Naive B cell (primary cell): ENCODE measurements at regions not wholly inside any gene's neighbourhood (a gene's known extent, or its start where the extent isn't known, plus 50 kb on each side); places are given as distances from the start of the nearest gene placed in this dataset.

Experiments used
- ATAC-seq, 2 donors: fragments of 150-1000 bp; cut with Tn5 transposase; 2 replicates each; pipeline ENCODE4 v1.10.0; 2021; ENCODE audit warnings: low read depth in 2 of 2, mild to moderate bottlenecking in 2 of 2, moderate library complexity in 2 of 2
- DNase-seq: peaks from one replicate; pipeline ENCODE4 v3.0.0; 2022
- H3K27ac Mint-ChIP-seq, 6 donors: one replicate each; pipeline ENCODE4 v1.8.0; 2020 to 2022; ENCODE audit warnings: mild to moderate bottlenecking in 6 of 6, mixed read lengths in 6 of 6, moderate library complexity in 5 of 6, inconsistent platforms in 2 of 6
- H3K27me3 Mint-ChIP-seq, 3 donors: one replicate each; pipeline ENCODE4 v1.8.0; 2021 to 2022; ENCODE audit warnings: mixed read lengths in 3 of 3, mild to moderate bottlenecking in 1 of 3
- H3K36me3 Mint-ChIP-seq, 2 donors: one replicate each; pipeline ENCODE4 v1.8.0; 2020 to 2022; ENCODE audit warnings: mixed read lengths in 2 of 2, inconsistent platforms in 1 of 2, mild to moderate bottlenecking in 1 of 2
- H3K4me1 Mint-ChIP-seq, 3 donors: one replicate each; pipeline ENCODE4 v1.8.0; 2020 to 2022; ENCODE audit warnings: mixed read lengths in 3 of 3, inconsistent platforms in 1 of 3, mild to moderate bottlenecking in 1 of 3, moderate library complexity in 1 of 3
- H3K4me3 Mint-ChIP-seq, 8 donors: one replicate each; pipeline ENCODE4 v1.8.0; 2020 to 2022; ENCODE audit warnings: mild to moderate bottlenecking in 8 of 8, mixed read lengths in 8 of 8, moderate library complexity in 8 of 8, inconsistent platforms in 2 of 8
- H3K9me3 Mint-ChIP-seq, 7 donors: one replicate each; pipeline ENCODE4 v1.8.0; 2020 to 2022; ENCODE audit warnings: mixed read lengths in 7 of 7, mild to moderate bottlenecking in 5 of 7, inconsistent platforms in 2 of 7, moderate library complexity in 1 of 7

GRCh38 chr13:83377491-83377890, 504.8 kb downstream of the SLITRK1 start:
- Mint-ChIP-seq H3K9me3 (peaks cover 3 to 16% (median 7%) of the 10 kb centered on the region in 7 donors), H3K4me1 (no peaks in the 10 kb centered on the region), H3K27ac (no peak overlapping the region), H3K27me3 (no peaks in the 10 kb centered on the region), H3K36me3 (no peaks in the 10 kb centered on the region), H3K4me3 (no peak overlapping the region)
- ATAC-seq (no peak), DNase-seq (no peak)

GRCh38 chr13:83372786-83373185, 509.5 kb downstream of the SLITRK1 start:
- H3K4me3 Mint-ChIP-seq = no peak overlapping the region
- no peaks in the 10 kb centered on the region for H3K4me1 Mint-ChIP-seq
- H3K27me3 Mint-ChIP-seq = no peaks in the 10 kb centered on the region
- no peaks in the 10 kb centered on the region for H3K36me3 Mint-ChIP-seq
- peaks cover 6 to 18% (median 9%) of the 10 kb centered on the region in 7 donors for H3K9me3 Mint-ChIP-seq
- no peak for ATAC-seq
- DNase-seq = no peak
- H3K27ac Mint-ChIP-seq = no peak overlapping the region

- Mint-ChIP-seq H3K9me3 (peaks cover 0 to 7% (median 5%) of the 10 kb centered on the region in 7 donors), H3K27ac (no peak overlapping the region), H3K4me1 (no peaks in the 10 kb centered on the region), H3K27me3 (no peaks in the 10 kb centered on the region), H3K36me3 (no peaks in the 10 kb centered on the region), H3K4me3 (no peak overlapping the region)
- no peak for DNase-seq
- no peak for ATAC-seq
Measured at GRCh38 chr13:83365723-83366122, 516.6 kb downstream of the SLITRK1 start.

GRCh38 chr13:83355041-83355440, 527.2 kb downstream of the SLITRK1 start:
- DNase-seq = no peak
- ATAC-seq = no peak
- Mint-ChIP-seq H3K4me3 (no peak overlapping the region), H3K27me3 (no peaks in the 10 kb centered on the region), H3K9me3 (peaks cover 0 to 8% (median 3%) of the 10 kb centered on the region in 7 donors), H3K27ac (no peak overlapping the region), H3K4me1 (no peaks in the 10 kb centered on the region), H3K36me3 (no peaks in the 10 kb centered on the region)

- DNase-seq = no peak
- H3K27ac Mint-ChIP-seq = no peak overlapping the region
- ATAC-seq = no peak
- H3K27me3 Mint-ChIP-seq = no peaks in the 10 kb centered on the region
- no peaks in the 10 kb centered on the region for H3K4me1 Mint-ChIP-seq
- H3K9me3 Mint-ChIP-seq = peaks cover 0 to 8% (median 2%) of the 10 kb centered on the region in 7 donors
- H3K4me3 Mint-ChIP-seq = no peak overlapping the region
- no peaks in the 10 kb centered on the region for H3K36me3 Mint-ChIP-seq
Measured at GRCh38 chr13:83352391-83352790, 529.9 kb downstream of the SLITRK1 start.

- peaks cover 0 to 11% (median 3%) of the 10 kb centered on the region in 7 donors for H3K9me3 Mint-ChIP-seq
- no peak overlapping the region for H3K27ac Mint-ChIP-seq
- no peaks in the 10 kb centered on the region for H3K4me1 Mint-ChIP-seq
- ATAC-seq = no peak
- no peak for DNase-seq
- H3K36me3 Mint-ChIP-seq = no peaks in the 10 kb centered on the region
- no peak overlapping the region for H3K4me3 Mint-ChIP-seq
- no peaks in the 10 kb centered on the region for H3K27me3 Mint-ChIP-seq
Measured at GRCh38 chr13:83350569-83350968, 531.7 kb downstream of the SLITRK1 start.

- Mint-ChIP-seq H3K27ac (no peak overlapping the region), H3K9me3 (peaks cover 0 to 29% (median 11%) of the 10 kb centered on the region in 7 donors)
- no peak for ATAC-seq
Measured at GRCh38 chr13:83344518-83344917, 537.8 kb downstream of the SLITRK1 start.

GRCh38 chr13:83340170-83340569, 542.1 kb downstream of the SLITRK1 start:
- Mint-ChIP-seq H3K4me1 (no peaks in the 10 kb centered on the region), H3K27me3 (no peaks in the 10 kb centered on the region), H3K36me3 (no peaks in the 10 kb centered on the region), H3K4me3 (no peak overlapping the region), H3K9me3 (peaks cover 0 to 23% (median 7%) of the 10 kb centered on the region in 7 donors), H3K27ac (no peak overlapping the region)
- no peak for DNase-seq
- no peak for ATAC-seq

More at GRCh38 chr13:83344518-83344917, 537.8 kb downstream of the SLITRK1 start:
- Mint-ChIP-seq H3K27me3 (no peaks in the 10 kb centered on the region), H3K4me1 (no peaks in the 10 kb centered on the region), H3K4me3 (no peak overlapping the region), H3K36me3 (no peaks in the 10 kb centered on the region)
- DNase-seq = no peak

GRCh38 chr13:83333614-83334388, 548.5 kb downstream of the SLITRK1 start:
- H3K4me3 Mint-ChIP-seq = no peak overlapping the region
- DNase-seq = no peak
- no peaks in the 10 kb centered on the region for H3K36me3 Mint-ChIP-seq

GRCh38 chr13:83332751-83333150, 549.5 kb downstream of the SLITRK1 start:
- no peak for ATAC-seq
- H3K9me3 Mint-ChIP-seq = peaks cover 2 to 10% (median 5%) of the 10 kb centered on the region in 7 donors
- H3K27ac Mint-ChIP-seq = no peak overlapping the region
- no peaks in the 10 kb centered on the region for H3K4me1 Mint-ChIP-seq
- no peak overlapping the region for H3K4me3 Mint-ChIP-seq
- no peaks in the 10 kb centered on the region for H3K27me3 Mint-ChIP-seq
- no peak for DNase-seq
- no peaks in the 10 kb centered on the region for H3K36me3 Mint-ChIP-seq

More at GRCh38 chr13:83333614-83334388, 548.5 kb downstream of the SLITRK1 start:
- Mint-ChIP-seq H3K27me3 (no peaks in the 10 kb centered on the region), H3K4me1 (no peaks in the 10 kb centered on the region), H3K27ac (no peak overlapping the region), H3K9me3 (peaks cover 2 to 10% (median 5%) of the 10 kb centered on the region in 7 donors)
- no peak for ATAC-seq

GRCh38 chr13:83327091-83327490, 555.2 kb downstream of the SLITRK1 start:
- Mint-ChIP-seq H3K4me1 (no peaks in the 10 kb centered on the region), H3K27ac (no peak overlapping the region), H3K9me3 (peaks cover 4 to 17% (median 9%) of the 10 kb centered on the region in 7 donors), H3K4me3 (no peak overlapping the region), H3K27me3 (no peaks in the 10 kb centered on the region), H3K36me3 (no peaks in the 10 kb centered on the region)
- ATAC-seq (no peak), DNase-seq (no peak)

- Mint-ChIP-seq H3K36me3 (no peaks in the 10 kb centered on the region), H3K4me3 (no peak overlapping the region), H3K4me1 (no peaks in the 10 kb centered on the region), H3K9me3 (peaks cover 3 to 17% (median 6%) of the 10 kb centered on the region in 7 donors), H3K27me3 (no peaks in the 10 kb centered on the region), H3K27ac (no peak overlapping the region)
- DNase-seq = no peak
- ATAC-seq = no peak
Measured at GRCh38 chr13:83325125-83325853, 557.0 kb downstream of the SLITRK1 start.

- H3K27ac Mint-ChIP-seq = no peak overlapping the region
- no peak overlapping the region for H3K4me3 Mint-ChIP-seq
- ATAC-seq (no peak), DNase-seq (no peak)
- peaks cover 0 to 2% (median 0%) of the 10 kb centered on the region in 7 donors for H3K9me3 Mint-ChIP-seq
- no peaks in the 10 kb centered on the region for H3K4me1 Mint-ChIP-seq
- no peaks in the 10 kb centered on the region for H3K36me3 Mint-ChIP-seq
- H3K27me3 Mint-ChIP-seq = no peaks in the 10 kb centered on the region
Measured at GRCh38 chr13:83311886-83312577, 570.2 kb downstream of the SLITRK1 start.
